ENCODE measurements at regions not wholly inside any gene's neighbourhood (a gene's known extent, or its start where the extent isn't known, plus 50 kb on each side); places are given as distances from the start of the nearest gene placed in this dataset.

- ChIA-PET CTCF (ENCODE audit: partially characterized antibody) (interaction anchor here (1.2 to 4.7 kb wide), 4 partner anchors 11 to 70 kb away, joined by 3 to 29 read pairs (median 8); no protein-coding TSS in a partner anchor), POLR2A (ENCODE audit: partially characterized antibody) (no interaction called here)
- H3K14ac ChIP-seq (ENCODE audit: insufficient read length): no peak overlapping the region
- no peak overlapping the region for H2BK120ac ChIP-seq (replicated peaks; ENCODE audit: low read depth, low read length)
- H3K9me3 ChIP-seq (ENCODE audit: insufficient read depth in 2 of 2, low read depth in 1 of 2, low read length in 1 of 2): no peaks in the 10 kb centered on the region
- no peak overlapping the region for H2AFZ ChIP-seq (ENCODE audit: low read length)
- FAIRE-seq: no peak
- WGBS, 2 experiments (ENCODE audit: extremely low coverage in 1 of 2, insufficient coverage in 1 of 2, insufficient read length in 1 of 2, insufficient replicate concordance in 2 of 2, low coverage in 1 of 2, low lambda C conversion rate in 2 of 2, missing lambda C conversion rate in 1 of 2): 87% methylated on average over 5 of the region's 5 CpGs; no CpG with 5 or more reads in 1 of the 2 experiments
- H3K27ac ChIP-seq (ENCODE audit: low read depth, low read length): no peak overlapping the region
- no peaks in the 10 kb centered on the region for H3K79me2 ChIP-seq (ENCODE audit: control insufficient read depth in 1 of 2, insufficient read depth in 2 of 2, low read length in 2 of 2)
- H3K36me3 ChIP-seq (ENCODE audit: control insufficient read depth in 2 of 4, insufficient read depth in 4 of 4, low read length in 3 of 4): no peaks in the 10 kb centered on the region
- DNase-seq (ENCODE audit: low read depth in 1 of 2, low spot score in 2 of 2): no peak
- H4K20me1 ChIP-seq (replicated peaks in 1 of 2; ENCODE audit: control insufficient read depth in 1 of 2, insufficient read depth in 2 of 2, low read length in 2 of 2): no peaks in the 10 kb centered on the region
- no peak overlapping the region for H3K4ac ChIP-seq (replicated peaks; ENCODE audit: insufficient read length, low read depth, low read length)
- no peak overlapping the region for H4K8ac ChIP-seq (ENCODE audit: extremely low read depth, insufficient read depth, low read length)
- no peak overlapping the region for H3K4me3 ChIP-seq (ENCODE audit: extremely low read depth in 1 of 4, insufficient read depth in 2 of 4, low read depth in 3 of 4, low read length in 4 of 4)
- no peak overlapping the region for H2AK5ac ChIP-seq (ENCODE audit: low read depth, low read length)
- no peak overlapping the region for H3K9ac ChIP-seq (replicated peaks in 1 of 4; ENCODE audit: extremely low read depth in 1 of 4, low read depth in 3 of 4, low read length in 3 of 4)
- H4K91ac ChIP-seq (replicated peaks; ENCODE audit: insufficient read length, low read length): no peak overlapping the region
- no peaks in the 10 kb centered on the region for H3K4me1 ChIP-seq (replicated peaks in 1 of 4; ENCODE audit: control insufficient read depth in 3 of 4, insufficient read depth in 4 of 4, low read length in 3 of 4)
- peaks cover 0 to 1% (median 0%) of the 10 kb centered on the region in 4 experiments; a peak in 4 of 7 replicates for H3K27me3 ChIP-seq (replicated peaks in 1 of 4; ENCODE audit: control insufficient read depth in 3 of 4, extremely low read depth in 1 of 4, insufficient read depth in 3 of 4, low read length in 3 of 4)
- no peaks in the 10 kb centered on the region for H3K23me2 ChIP-seq (ENCODE audit: low read depth, low read length)
- H3K4me2 ChIP-seq (ENCODE audit: insufficient read depth in 1 of 2, low read depth in 2 of 2, low read length in 2 of 2): no peak overlapping the region
- H3K23ac ChIP-seq (ENCODE audit: insufficient read length): no peak overlapping the region
- H3K79me1 ChIP-seq (ENCODE audit: low read depth, low read length): no peaks in the 10 kb centered on the region
- no peak overlapping the region for H2BK5ac ChIP-seq (ENCODE audit: low read depth, low read length)
- no peak overlapping the region for H4K5ac ChIP-seq (ENCODE audit: insufficient read length, low read depth, low read length)
- no peak overlapping the region for H3K56ac ChIP-seq (replicated peaks; ENCODE audit: insufficient read length, low read depth, low read length)
- no peak overlapping the region for H3K18ac ChIP-seq (ENCODE audit: extremely low read depth, low read length)
- no peak overlapping the region for H2BK15ac ChIP-seq (ENCODE audit: low read length)
- no peak overlapping the region for H2BK12ac ChIP-seq (ENCODE audit: low read depth, low read length)
- no peak overlapping the region for H2BK20ac ChIP-seq (ENCODE audit: low read length)
- no peak for TF ChIP-seq TEAD4 (IDR thresholded peaks at IDR 0.05; ENCODE audit: low read depth, low read length)
- TF ChIP-seq RBBP5 (IDR thresholded peaks at IDR 0.05; ENCODE audit: borderline replicate concordance, low read depth, low read length): no peak
- no peak for TF ChIP-seq HDAC2 (IDR thresholded peaks at IDR 0.05; ENCODE audit: borderline replicate concordance in 1 of 2, low read depth in 2 of 2, low read length in 2 of 2)
- TF ChIP-seq SIRT6 (IDR thresholded peaks at IDR 0.05; ENCODE audit: low read length): no peak
- no peak for TF ChIP-seq ASH2L (IDR thresholded peaks at IDR 0.05; ENCODE audit: low read length)
- no peak for TF ChIP-seq RNF2 (IDR thresholded peaks at IDR 0.05; ENCODE audit: borderline replicate concordance, low read depth, low read length, missing control alignments, poor library complexity, severe bottlenecking)
- TF ChIP-seq GABPA (IDR thresholded peaks at IDR 0.05; ENCODE audit: borderline replicate concordance, insufficient read depth, low read length): no peak
- no peak for TF ChIP-seq SP4 (IDR thresholded peaks at IDR 0.05; ENCODE audit: low read length)
- no peak for TF ChIP-seq MAX (IDR thresholded peaks at IDR 0.05)
- no peak for TF ChIP-seq EGR1 (IDR thresholded peaks at IDR 0.05; ENCODE audit: borderline replicate concordance, low read depth, low read length)
- TF ChIP-seq RFX5 (IDR thresholded peaks at IDR 0.05; ENCODE audit: borderline replicate concordance, low read depth, low read length): no peak
- TF ChIP-seq HDAC6 (IDR thresholded peaks at IDR 0.05; ENCODE audit: low read depth, low read length): no peak
- no peak for TF ChIP-seq SRF (IDR thresholded peaks at IDR 0.05; ENCODE audit: low read depth, low read length)
- no peak for TF ChIP-seq TCF12 (IDR thresholded peaks at IDR 0.05; ENCODE audit: low read depth, low read length)
- no peak for TF ChIP-seq CHD2 (IDR thresholded peaks at IDR 0.05; ENCODE audit: low read length)
- TF ChIP-seq BACH1 (IDR thresholded peaks at IDR 0.05; ENCODE audit: low read length): no peak
Observed at GRCh38 chr10:61821153-61821552, 80.3 kb upstream of the ARID5B start.
